ENCODE measurements at regions not wholly inside any gene's neighbourhood (a gene's known extent, or its start where the extent isn't known, plus 50 kb on each side); places are given as distances from the start of the nearest gene placed in this dataset.
A peak's percentile ranks its signal among the peaks of the same experiment; 100 is the strongest.

DNA sequence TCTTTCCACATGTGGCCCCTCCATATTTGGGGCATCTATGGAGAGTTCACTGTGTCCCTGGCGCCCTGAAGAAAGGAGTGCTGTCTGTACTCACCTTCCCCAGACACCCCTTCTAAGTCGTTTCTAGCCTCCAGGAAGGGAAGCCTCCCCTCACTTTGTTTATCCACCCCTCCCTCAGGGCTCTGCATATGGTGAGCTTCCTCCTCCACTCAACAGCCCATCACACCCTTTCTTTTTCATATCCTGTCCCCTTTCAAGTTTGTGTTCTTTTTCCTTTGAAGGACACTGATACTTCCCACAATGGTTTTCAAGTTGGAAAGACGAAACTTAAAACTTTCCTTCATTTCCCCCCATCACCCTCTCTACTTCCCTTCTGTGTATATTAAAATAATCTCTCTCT, 291.4 kb upstream of the POU3F3 start:
- H4K8ac ChIP-seq (replicated peaks; ENCODE audit: insufficient read length, low read depth, low read length) = no peak overlapping the region
- no peaks in the 10 kb centered on the region for H4K20me1 ChIP-seq (ENCODE audit: control insufficient read depth, insufficient read depth, insufficient read length)
- H3K56ac ChIP-seq (ENCODE audit: insufficient read length, low read depth, low read length) = no peak overlapping the region
- Mint-ChIP-seq H3K4me1 (peaks cover 6 to 10% of the 10 kb centered on the region in 2 experiments; a peak in 3 of 4 replicates), H3K27me3 (ENCODE audit: low read depth) (no peaks in the 10 kb centered on the region), H3K27ac (no peak overlapping the region), H3K9me3 (peaks cover 0 to 3% of the 10 kb centered on the region in 2 experiments; a peak in 1 of 5 replicates), H3K36me3 (ENCODE audit: insufficient read depth in 1 of 3, low read depth in 3 of 3) (no peaks in the 10 kb centered on the region; a peak in 1 of 7 replicates), H3K4me3 (no peak overlapping the region)
- H3K14ac ChIP-seq (ENCODE audit: insufficient read depth, low read length) = no peak overlapping the region
- no peaks in the 10 kb centered on the region for H3K4me1 ChIP-seq (ENCODE audit: insufficient read depth, low read length)
- no peak overlapping the region for H3K4me2 ChIP-seq (ENCODE audit: insufficient read depth, insufficient read length, low read length)
- no peak overlapping the region for H3T11ph ChIP-seq (ENCODE audit: low read length)
- no CpG with 5 or more reads among the region's 3 CpGs for WGBS (ENCODE audit: extremely low coverage, insufficient read length, low lambda C conversion rate)
- no peak overlapping the region for H4K5ac ChIP-seq (ENCODE audit: insufficient read length, low read depth, low read length)
- H3K4ac ChIP-seq (ENCODE audit: low read depth, low read length) = no peak overlapping the region
- H2BK20ac ChIP-seq (ENCODE audit: low read depth, low read length, poor library complexity, severe bottlenecking) = no peak overlapping the region
- H2BK120ac ChIP-seq (ENCODE audit: low read depth, low read length, poor library complexity, severe bottlenecking) = no peak overlapping the region
- H2BK15ac ChIP-seq (ENCODE audit: low read depth, low read length) = no peak overlapping the region
- no peak overlapping the region for H3K27ac ChIP-seq (ENCODE audit: insufficient read length, low read depth, low read length)
- H2AFZ ChIP-seq (ENCODE audit: low read length) = no peak overlapping the region
- no peaks in the 10 kb centered on the region for H3K79me1 ChIP-seq (ENCODE audit: insufficient read depth, low read depth, low read length, poor library complexity, severe bottlenecking)
- H3K23ac ChIP-seq (ENCODE audit: insufficient read length, low read depth, low read length) = no peak overlapping the region
- H3K27me3 ChIP-seq (ENCODE audit: insufficient read depth, low read length) = no peaks in the 10 kb centered on the region
- H3K79me2 ChIP-seq (ENCODE audit: insufficient read depth, low read length) = no peaks in the 10 kb centered on the region
- no peak overlapping the region for H3K18ac ChIP-seq (ENCODE audit: insufficient read length, low read depth, low read length)
- TF ChIP-seq CTCF (conservative IDR thresholded peaks at IDR 0.05) = no peak
- H2BK12ac ChIP-seq (ENCODE audit: insufficient read length, low read depth, low read length) = no peak overlapping the region
- H3K9me3 ChIP-seq (ENCODE audit: control insufficient read depth, low read depth, low read length) = no peaks in the 10 kb centered on the region
- H3K23me2 ChIP-seq (ENCODE audit: insufficient read length, low read depth, low read length, poor library complexity, severe bottlenecking) = no peaks in the 10 kb centered on the region
- H2AK5ac ChIP-seq (ENCODE audit: insufficient read length, low read length) = no peak overlapping the region
- H4K91ac ChIP-seq (ENCODE audit: insufficient read length, low read depth, low read length) = no peak overlapping the region
- no peak overlapping the region for H3K9ac ChIP-seq (ENCODE audit: extremely low read depth, insufficient read length, low read length)
- H2BK5ac ChIP-seq (ENCODE audit: insufficient read length, low read length) = no peak overlapping the region
- peak; percentile 42 for DNase-seq

Measured in H9 (cell line).